Ishikawa (cell line): ENCODE measurements at regions not wholly inside any gene's neighbourhood (a gene's known extent, or its start where the extent isn't known, plus 50 kb on each side); places are given as distances from the start of the nearest gene placed in this dataset.

Source experiments
- CEBPB ChIP-seq: IDR thresholded peaks from 2 replicates; pipeline ENCODE4 v1.6.1; 2012
- CREB1 ChIP-seq: IDR thresholded peaks from 2 replicates; pipeline ENCODE4 v1.6.1; 2012; ENCODE audit warnings: low read depth
- EP300 ChIP-seq: IDR thresholded peaks from 2 replicates; pipeline ENCODE4 v1.6.1; 2012; ENCODE audit warnings: borderline replicate concordance
- MAX ChIP-seq: IDR thresholded peaks from 2 replicates; pipeline ENCODE4 v1.6.1; 2012
- REST ChIP-seq: IDR thresholded peaks from 2 replicates; pipeline ENCODE4 v1.6.1; 2012; ENCODE audit warnings: low read depth, mild to moderate bottlenecking
- TAF1 ChIP-seq: IDR thresholded peaks from 2 replicates; pipeline ENCODE4 v1.6.1; 2012; ENCODE audit warnings: low read depth, mild to moderate bottlenecking
- TCF12 ChIP-seq: IDR thresholded peaks from 2 replicates; pipeline ENCODE4 v1.6.1; 2012; ENCODE audit warnings: low read depth
- TEAD4 ChIP-seq: IDR thresholded peaks from 2 replicates; pipeline ENCODE4 v1.6.1; 2012
- USF1 ChIP-seq: IDR thresholded peaks from 2 replicates; pipeline ENCODE4 v1.6.1; 2012
- YY1 ChIP-seq: IDR thresholded peaks from 2 replicates; pipeline ENCODE4 v1.6.1; 2012; ENCODE audit warnings: low read depth
- ZBTB7A ChIP-seq: IDR thresholded peaks from 2 replicates; pipeline ENCODE4 v1.6.1; 2012; ENCODE audit warnings: low read depth

- TF ChIP-seq EP300 (no peak), TAF1 (no peak), MAX (no peak), ZBTB7A (no peak), CREB1 (no peak), TEAD4 (no peak), YY1 (no peak), REST (no peak), CEBPB (no peak), TCF12 (no peak), USF1 (no peak)
These were observed 194.1 kb upstream of the ZPLD1 start for GRCh38 chr3:102240720-102241119.
